A172 (cell line): ENCODE measurements at regions not wholly inside any gene's neighbourhood (a gene's known extent, or its start where the extent isn't known, plus 50 kb on each side); places are given as distances from the start of the nearest gene placed in this dataset.
A peak's percentile ranks its signal among the peaks of the same experiment; 100 is the strongest.
"Not testable (repeated sequence)": the region's sequence is repeated elsewhere in the genome, so short reads cannot be mapped to it uniquely, and the experiment has no call there.

ENCODE experiments used
- DNase-seq: peaks from one replicate; pipeline ENCODE4 v3.0.0-alpha.2; 2015; ENCODE audit warnings: low spot score

- no peak for DNase-seq
Measured at GRCh38 chr5:57895766-57896165, 413.2 kb upstream of the ACTBL2 start.

GRCh38 chr5:57893926-57894325 is 411.3 kb upstream of the ACTBL2 start:
- DNase-seq: no peak

- DNase-seq: no peak
Measured at GRCh38 chr5:57891443-57891842, 408.8 kb upstream of the ACTBL2 start.

- peak; percentile 97 for DNase-seq
Measured at GRCh38 chr5:57889558-57889957, 406.9 kb upstream of the ACTBL2 start.

- DNase-seq: peak; percentile 88
Measured at GRCh38 chr5:57887851-57888621, 405.4 kb upstream of the ACTBL2 start.

- DNase-seq: no peak
Measured at GRCh38 chr5:57884346-57885102, 401.9 kb upstream of the ACTBL2 start.

GRCh38 chr5:57880216-57880615 is 397.6 kb upstream of the ACTBL2 start:
- DNase-seq: no peak

GRCh38 chr5:57878301-57878722 is 395.7 kb upstream of the ACTBL2 start:
- DNase-seq: no peak

GRCh38 chr5:57871496-57871895 is 388.9 kb upstream of the ACTBL2 start:
- DNase-seq: no peak

GRCh38 chr5:57870267-57870666 is 387.7 kb upstream of the ACTBL2 start:
- not testable (repeated sequence) for DNase-seq

GRCh38 chr5:57863661-57864060 is 381.1 kb upstream of the ACTBL2 start:
- peak; percentile 96 for DNase-seq

- no peak for DNase-seq
Measured at GRCh38 chr5:57862942-57863341, 380.3 kb upstream of the ACTBL2 start.

- peak; percentile 92 for DNase-seq
Measured at GRCh38 chr5:57862471-57862911, 379.9 kb upstream of the ACTBL2 start.

- DNase-seq: no peak
Measured at GRCh38 chr5:57859626-57860025, 377.0 kb upstream of the ACTBL2 start.

- DNase-seq: no peak
Measured at GRCh38 chr5:57858905-57859304, 376.3 kb upstream of the ACTBL2 start.

- DNase-seq: no peak
Measured at GRCh38 chr5:57857696-57858095, 375.1 kb upstream of the ACTBL2 start.

- DNase-seq: no peak
Measured at GRCh38 chr5:57855831-57856230, 373.2 kb upstream of the ACTBL2 start.

- no peak for DNase-seq
Measured at GRCh38 chr5:57853929-57854697, 371.5 kb upstream of the ACTBL2 start.

- peak; percentile 35 for DNase-seq
Measured at GRCh38 chr5:57850109-57850508, 367.5 kb upstream of the ACTBL2 start.

- DNase-seq: no peak
Measured at GRCh38 chr5:57845025-57845424, 362.4 kb upstream of the ACTBL2 start.

- DNase-seq: no peak
Measured at GRCh38 chr5:57844410-57844809, 361.8 kb upstream of the ACTBL2 start.

GRCh38 chr5:57843059-57843367 is 360.4 kb upstream of the ACTBL2 start:
- DNase-seq: no peak
